CD4-positive, alpha-beta T cell treated with Interleukin-21 for 1 hour (primary cell): ENCODE measurements at regions not wholly inside any gene's neighbourhood (a gene's known extent, or its start where the extent isn't known, plus 50 kb on each side); places are given as distances from the start of the nearest gene placed in this dataset.

ENCODE experiments used
- DNase-seq: peaks from one replicate; pipeline ENCODE4 v3.0.0-alpha.2; 2020

DNA sequence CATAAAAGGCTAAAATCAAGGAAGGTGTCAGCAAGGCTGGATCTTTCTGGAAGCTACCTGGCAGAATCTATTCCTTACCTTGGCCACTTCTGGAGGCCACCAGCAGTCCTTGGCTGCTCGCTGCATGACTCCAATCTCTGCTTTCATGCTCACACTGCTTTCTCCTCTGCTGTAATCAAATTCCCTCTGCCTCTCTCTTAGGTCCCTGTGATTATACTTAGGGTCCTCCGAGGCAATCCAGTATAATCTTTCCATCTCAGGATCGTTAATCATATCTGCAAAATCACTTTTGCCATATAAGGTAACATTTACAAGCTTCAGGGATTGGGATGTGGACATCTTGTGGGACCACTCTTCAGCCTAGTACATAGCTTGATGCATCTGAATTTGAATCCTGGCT, 110.7 kb upstream of the IVNS1ABP start:
- no peak for DNase-seq

DNA sequence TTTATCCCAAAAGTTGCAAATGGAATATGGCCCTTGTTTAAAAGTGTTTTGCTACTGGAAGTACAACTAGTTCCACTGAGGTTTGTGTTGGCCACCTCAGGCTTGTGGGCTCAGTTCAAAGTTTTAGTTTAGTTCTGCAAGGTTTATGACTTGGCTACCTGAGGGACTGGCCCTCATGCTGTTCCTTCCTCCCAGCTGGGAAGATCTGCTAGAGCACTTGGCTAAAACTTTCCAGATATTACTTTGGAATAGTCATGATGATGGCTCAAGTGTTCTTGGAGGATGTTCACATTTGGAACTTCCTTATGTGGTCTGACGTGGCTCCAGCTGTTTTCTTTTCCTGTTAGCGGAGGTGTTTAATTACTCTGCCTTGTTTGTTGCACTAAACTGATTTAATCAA, 110.2 kb upstream of the IVNS1ABP start:
- no peak for DNase-seq

GRCh38 chr1:185426848-185427247, 109.8 kb upstream of the IVNS1ABP start:
- no peak for DNase-seq

DNA sequence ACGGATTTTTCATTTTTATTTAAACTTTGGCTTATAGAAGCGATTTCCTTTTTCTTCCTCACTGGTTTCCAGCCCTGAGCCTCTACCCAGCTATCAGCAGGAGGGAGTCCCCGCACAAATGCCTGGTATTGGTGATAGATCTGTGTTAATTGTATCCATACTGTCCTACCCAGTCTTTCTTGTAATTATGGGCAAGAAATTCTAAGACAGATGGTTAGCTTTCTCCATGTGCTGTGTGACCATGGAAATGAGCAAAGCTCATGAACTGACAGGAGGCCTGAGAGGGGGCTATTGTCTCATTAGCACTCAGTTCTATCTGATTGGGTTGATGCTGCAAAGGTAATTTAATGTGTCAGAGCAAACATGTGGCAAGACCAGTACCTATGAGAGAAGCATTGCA, 108.1 kb upstream of the IVNS1ABP start:
- DNase-seq: no peak

- DNase-seq: no peak
Observed at GRCh38 chr1:185421485-185422107, 104.6 kb upstream of the IVNS1ABP start.

GRCh38 chr1:185420588-185421081, 103.6 kb upstream of the IVNS1ABP start:
- DNase-seq: peak; percentile 68

DNA sequence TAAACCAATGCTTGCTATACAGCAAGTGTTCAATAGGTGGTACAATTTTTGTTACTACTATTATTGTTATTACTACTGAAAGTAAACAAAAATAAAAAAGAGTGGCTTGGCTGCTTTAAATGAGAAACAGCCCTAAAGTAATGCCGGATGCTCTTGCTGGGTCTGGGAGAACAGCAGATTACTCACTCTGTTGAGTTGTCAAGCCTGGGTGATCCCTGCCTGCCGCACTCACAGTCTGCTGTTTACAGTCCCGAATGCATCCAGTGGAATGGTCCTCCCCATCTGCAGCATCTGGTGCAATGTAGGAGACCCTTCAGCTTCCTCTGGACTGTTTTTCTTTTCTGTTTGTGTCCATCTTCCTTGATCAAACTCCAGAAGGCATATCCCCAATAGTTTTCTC, 102.7 kb upstream of the IVNS1ABP start:
- no peak for DNase-seq

- no peak for DNase-seq
Observed at GRCh38 chr1:185418472-185418871, 101.4 kb upstream of the IVNS1ABP start.

DNA sequence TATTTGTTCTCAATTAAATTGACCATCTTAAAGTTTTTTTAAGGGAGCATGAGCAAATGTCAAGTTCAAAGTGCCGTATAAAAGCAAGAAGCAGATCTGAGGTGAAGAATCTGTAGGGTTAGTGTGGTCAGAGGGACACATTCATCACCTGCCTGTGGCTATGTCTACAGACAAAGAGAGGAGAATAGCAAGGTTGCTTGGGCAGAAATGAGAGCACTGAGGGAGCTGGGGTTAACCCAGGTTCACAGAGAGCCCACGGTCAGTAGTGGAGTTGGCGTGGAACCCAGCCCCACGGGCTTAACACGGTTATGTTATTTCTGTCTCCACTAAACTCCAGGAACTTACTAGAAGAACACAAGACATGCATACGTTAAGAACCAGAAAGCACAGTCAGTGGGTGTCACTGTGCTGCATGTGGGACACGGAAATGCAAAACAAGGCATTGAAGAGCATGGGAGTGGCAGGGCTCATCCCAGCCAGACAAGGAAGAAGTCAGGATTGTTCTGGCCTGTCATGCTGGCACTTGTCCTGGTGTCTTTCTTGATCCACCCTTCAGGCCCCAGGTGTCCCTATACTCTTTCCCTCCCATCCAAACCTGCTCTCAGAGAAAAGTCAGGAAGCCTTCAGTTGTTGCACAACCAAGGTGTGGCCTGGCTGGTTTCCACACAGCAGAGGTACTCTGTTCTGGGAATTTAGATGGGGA, 95.5 kb upstream of the IVNS1ABP start:
- DNase-seq: no peak

DNA sequence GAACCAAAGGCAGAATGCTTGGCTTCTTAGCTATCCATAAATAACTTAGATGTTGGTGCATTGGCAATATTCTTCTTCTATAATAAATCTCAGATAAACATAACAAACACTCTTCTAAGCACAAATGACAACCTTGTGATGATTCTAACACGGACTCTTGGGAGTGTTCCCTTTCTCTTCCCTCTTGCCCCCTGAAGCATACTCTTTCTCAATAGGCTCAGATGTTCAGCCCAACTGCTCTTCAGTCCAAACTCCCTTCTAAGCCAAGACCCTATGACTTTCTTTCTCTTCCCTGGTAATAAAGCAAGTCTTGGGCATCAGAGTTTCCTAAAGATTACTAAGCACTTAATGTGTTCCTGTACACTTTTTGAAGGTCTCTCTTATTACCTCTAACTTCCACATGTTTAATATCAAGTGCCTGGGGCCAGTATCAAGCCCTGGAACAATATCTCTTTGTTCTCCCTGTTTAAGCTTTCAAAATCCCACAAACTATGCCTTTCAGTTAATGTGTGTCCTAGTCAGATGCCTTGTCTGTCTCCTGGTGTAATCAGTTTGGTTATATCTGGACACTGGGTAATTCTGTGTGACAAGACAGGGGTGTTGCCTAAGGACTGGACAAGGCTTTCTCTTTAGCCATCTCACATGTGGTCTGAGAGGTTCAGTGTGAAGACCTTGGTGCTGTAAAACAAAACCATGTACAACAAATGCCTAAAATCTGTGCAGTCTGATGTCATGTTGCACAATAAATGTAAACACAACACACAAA, 92.9 kb upstream of the IVNS1ABP start:
- DNase-seq: no peak

DNA sequence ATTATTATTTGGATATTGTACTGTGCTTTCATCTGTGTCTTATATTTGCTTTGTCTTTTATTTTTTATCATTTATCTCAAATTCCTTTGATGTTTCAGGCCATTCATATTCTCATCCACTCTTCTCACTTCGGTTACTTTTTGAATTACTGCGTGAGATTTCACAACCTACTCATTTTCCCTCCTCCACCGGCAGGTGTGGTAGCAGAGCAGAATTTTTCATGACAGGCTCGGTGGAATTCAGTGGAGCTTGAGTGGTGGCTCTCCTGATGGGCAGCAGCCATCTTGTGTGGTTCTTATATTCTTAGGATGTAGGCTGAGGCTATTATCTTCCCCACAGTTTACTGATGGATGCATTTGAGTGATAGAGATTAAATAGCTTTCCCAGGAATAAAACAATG, 92.3 kb upstream of the IVNS1ABP start:
- DNase-seq: no peak

GRCh38 chr1:185408700-185409270, 91.7 kb upstream of the IVNS1ABP start:
- DNase-seq: no peak

GRCh38 chr1:185406691-185407009, 89.6 kb upstream of the IVNS1ABP start:
- DNase-seq: no peak

DNA sequence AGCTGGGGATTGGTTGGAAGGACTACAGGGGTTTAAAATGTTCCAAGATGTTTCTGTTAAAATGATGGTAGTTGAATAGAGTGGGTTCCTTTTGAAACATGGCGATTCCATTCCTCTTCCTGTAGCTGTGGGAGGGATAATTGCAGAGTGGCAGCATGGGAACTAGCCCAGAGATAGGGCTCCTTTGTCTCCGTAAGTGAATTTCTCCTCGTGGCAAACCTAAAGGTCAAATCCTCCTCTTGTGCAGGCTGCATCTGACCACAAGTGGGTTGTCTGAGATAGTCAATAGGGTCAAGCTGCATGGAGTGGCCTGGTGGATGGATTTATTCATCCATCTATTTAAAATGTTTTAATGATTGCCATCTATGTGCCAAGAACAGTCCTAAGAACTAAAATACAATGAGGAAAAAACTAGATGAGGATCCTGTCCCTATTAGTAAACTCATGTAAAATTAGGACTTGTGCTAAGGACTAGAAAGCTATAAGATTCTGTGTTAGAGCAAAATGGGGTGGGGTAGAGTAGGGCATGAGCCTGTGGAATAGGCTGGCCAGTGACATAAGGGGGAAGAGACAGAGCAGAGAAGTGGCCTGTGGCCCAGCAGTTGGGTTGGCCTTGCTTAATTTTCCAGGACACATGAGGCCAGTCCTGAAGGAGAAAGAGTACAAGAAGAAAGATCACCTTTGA, 89.1 kb upstream of the IVNS1ABP start:
- DNase-seq: no peak

DNA sequence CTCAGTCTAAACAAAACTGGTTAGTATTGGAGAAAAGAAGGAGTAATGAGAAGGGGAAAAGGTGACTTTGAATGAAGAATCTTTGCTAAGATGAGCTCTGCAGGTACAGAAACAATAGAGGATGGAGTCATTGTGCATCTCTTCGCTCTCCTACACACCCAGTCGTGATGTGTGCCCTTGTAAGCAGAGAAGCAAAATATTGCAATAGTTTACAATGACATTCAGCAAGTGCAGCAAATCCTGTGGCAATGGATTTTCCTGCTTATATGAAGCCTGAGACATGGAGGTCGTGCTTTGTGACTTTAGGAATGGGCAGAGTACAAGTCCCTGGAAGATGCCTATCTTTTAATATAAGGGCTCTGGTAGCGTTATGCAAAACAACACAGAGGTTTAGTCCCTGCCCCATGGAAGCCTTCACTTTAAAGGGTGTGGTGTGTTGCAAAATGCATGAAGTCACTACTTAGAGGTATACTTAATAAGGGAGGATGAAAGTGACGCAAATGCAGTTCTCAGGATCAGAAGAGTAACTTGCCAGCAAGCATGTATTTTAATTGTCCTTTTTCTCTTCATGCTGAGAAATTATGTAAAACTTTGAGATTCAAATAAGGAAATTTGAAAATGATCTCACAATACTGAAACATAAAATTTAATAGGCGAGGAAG, 88.0 kb upstream of the IVNS1ABP start:
- no peak for DNase-seq

GRCh38 chr1:185404291-185404690, 87.2 kb upstream of the IVNS1ABP start:
- DNase-seq: no peak

DNA sequence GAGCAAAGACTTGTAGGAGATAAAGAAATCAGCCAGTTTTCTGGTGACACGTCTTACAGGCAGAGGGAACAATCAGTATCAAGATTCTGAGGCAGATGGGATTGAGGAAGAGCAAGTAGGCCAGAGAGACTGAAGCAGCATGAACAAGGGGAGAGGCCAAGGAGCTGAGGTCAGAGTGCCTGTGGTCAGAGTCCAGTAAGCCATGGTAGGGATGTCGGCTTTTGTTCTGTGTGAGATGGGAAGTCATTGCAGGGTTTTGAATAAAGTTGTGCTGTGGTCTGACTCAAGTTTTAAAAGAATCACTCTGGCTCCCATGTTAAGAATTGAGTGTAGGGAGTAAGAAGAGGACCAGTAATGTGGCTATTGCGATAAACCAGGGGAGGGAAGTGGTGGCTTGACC, 85.9 kb upstream of the IVNS1ABP start:
- DNase-seq: no peak

GRCh38 chr1:185401019-185401418, 84.0 kb upstream of the IVNS1ABP start:
- DNase-seq: no peak

GRCh38 chr1:185400052-185400451, 83.0 kb upstream of the IVNS1ABP start:
- DNase-seq: no peak

GRCh38 chr1:185398599-185398998, 81.6 kb upstream of the IVNS1ABP start:
- no peak for DNase-seq

DNA sequence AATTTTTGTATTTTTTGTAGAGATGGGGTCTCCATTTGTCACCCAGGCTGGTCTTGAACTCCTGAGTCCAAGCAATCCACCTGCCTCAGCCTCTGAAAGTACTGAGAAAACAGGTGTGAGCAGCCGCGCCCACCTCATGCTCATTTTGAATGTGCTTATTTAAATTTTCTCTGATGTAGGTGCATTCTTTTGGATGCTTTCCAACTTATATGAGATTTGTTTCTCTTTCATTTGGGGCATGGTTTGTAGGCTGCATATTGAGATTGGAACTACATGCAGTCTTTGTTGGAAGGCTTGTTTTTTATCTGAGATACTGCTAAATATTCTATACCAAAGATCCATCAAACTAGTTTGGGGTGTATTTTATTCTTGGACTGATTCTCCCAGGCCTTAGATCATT, 81.0 kb upstream of the IVNS1ABP start:
- no peak for DNase-seq

DNA sequence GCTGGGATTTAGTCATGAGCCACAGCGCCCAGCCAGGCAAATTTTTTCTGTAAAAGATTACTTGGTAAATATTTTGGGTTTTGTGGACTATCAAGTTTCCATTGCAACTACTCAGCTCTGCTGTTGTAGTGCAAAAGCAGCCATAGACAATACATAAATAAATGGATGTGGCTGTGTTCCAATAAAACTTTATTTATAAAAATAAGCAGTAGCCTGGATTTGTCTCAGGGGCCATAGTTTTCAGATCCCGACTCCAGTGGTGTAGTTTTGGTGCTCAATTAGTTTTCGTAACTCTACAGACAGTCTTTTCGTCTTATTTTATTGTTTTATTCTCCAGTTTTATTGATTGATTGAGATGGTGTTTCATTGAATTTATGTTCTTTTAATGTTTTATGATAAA, 80.1 kb upstream of the IVNS1ABP start:
- DNase-seq: no peak

GRCh38 chr1:185396126-185396525, 79.1 kb upstream of the IVNS1ABP start:
- DNase-seq: no peak
